ENCODE measurements at regions not wholly inside any gene's neighbourhood (a gene's known extent, or its start where the extent isn't known, plus 50 kb on each side); places are given as distances from the start of the nearest gene placed in this dataset.
A peak's percentile ranks its signal among the peaks of the same experiment; 100 is the strongest.

DNA sequence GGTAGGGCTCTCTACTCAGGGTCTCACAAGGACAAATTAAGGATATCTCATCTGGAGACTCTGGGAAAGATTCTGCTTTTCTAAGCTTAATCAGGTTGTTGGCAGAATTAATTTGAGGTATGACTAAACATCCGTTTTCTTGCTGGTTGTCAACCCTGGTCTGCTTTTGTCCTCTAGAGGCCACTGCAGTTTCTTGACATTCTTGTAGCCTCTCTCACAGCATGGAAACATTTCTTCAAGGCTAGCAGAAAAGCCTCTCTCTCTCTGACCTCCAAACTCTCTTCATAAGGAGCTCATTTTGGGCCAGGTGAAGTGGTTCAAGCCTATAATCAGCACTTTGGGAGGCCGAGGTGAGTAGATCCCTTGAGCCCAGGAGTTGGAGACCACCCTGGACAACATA lies 749.5 kb upstream of the PCDH7 start:
- DNase-seq (ENCODE audit: low read depth), result no peak
- TF ChIP-seq, protein P1, sequence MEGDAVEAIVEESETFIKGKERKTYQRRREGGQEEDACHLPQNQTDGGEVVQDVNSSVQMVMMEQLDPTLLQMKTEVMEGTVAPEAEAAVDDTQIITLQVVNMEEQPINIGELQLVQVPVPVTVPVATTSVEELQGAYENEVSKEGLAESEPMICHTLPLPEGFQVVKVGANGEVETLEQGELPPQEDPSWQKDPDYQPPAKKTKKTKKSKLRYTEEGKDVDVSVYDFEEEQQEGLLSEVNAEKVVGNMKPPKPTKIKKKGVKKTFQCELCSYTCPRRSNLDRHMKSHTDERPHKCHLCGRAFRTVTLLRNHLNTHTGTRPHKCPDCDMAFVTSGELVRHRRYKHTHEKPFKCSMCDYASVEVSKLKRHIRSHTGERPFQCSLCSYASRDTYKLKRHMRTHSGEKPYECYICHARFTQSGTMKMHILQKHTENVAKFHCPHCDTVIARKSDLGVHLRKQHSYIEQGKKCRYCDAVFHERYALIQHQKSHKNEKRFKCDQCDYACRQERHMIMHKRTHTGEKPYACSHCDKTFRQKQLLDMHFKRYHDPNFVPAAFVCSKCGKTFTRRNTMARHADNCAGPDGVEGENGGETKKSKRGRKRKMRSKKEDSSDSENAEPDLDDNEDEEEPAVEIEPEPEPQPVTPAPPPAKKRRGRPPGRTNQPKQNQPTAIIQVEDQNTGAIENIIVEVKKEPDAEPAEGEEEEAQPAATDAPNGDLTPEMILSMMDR (conservative IDR thresholded peaks at IDR 0.05; ENCODE audit: low read depth, low read length), result peak; percentile 10
- no peak overlapping the region for H3K4me3 ChIP-seq (ENCODE audit: low read depth, low read length)

DNA sequence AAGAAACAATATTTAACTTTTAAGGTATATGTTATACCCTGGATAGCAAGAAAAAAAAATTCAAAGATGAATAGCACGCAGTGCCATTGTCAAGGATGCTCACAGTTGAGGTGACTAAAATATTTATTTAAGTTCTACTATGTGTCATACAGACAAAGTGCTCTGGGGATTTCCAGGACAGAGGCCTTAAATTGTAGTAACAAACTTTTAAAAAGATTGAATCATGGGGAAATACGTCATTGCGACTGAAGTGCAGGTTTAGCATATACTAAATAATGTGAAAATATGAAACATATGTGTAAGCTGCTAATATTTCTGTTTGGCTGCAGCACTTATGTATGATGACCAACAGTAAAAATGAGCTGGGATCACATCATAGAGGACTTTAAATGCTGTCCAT lies 748.0 kb upstream of the PCDH7 start:
- TF ChIP-seq, protein P1 (conservative IDR thresholded peaks at IDR 0.05; ENCODE audit: low read depth, low read length), result no peak
- no peak for DNase-seq (ENCODE audit: low read depth)
- no peak overlapping the region for H3K4me3 ChIP-seq (ENCODE audit: low read depth, low read length)

DNA sequence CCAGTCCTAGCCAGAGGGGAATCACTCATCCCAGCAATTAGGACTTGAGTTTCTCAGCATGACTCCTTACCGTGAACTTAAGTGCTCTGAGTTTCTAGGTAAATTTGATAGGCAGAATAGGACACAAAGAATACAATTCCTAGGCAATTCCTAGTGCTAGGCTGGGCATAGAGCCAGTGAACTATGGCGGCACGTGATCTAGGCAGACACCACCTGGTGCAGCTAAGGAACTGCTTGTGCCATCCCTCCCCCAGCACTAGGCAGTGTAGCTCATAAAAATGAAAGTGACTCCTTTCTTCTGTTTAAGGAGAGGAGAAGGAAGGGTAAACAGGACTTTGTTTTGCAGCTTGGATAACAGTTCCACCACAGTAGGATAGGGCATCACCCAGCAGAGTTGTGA lies 736.3 kb upstream of the PCDH7 start:
- no peak for DNase-seq (ENCODE audit: low read depth)
- TF ChIP-seq, protein P1 (conservative IDR thresholded peaks at IDR 0.05; ENCODE audit: low read depth, low read length), result no peak
- H3K4me3 ChIP-seq (ENCODE audit: low read depth, low read length), result no peak overlapping the region

GRCh38 chr4:30001628-30002027 lies 718.5 kb upstream of the PCDH7 start:
- no peak overlapping the region for H3K4me3 ChIP-seq (ENCODE audit: low read depth, low read length)
- TF ChIP-seq, protein P1 (conservative IDR thresholded peaks at IDR 0.05; ENCODE audit: low read depth, low read length), result no peak
- DNase-seq (ENCODE audit: low read depth), result no peak

DNA sequence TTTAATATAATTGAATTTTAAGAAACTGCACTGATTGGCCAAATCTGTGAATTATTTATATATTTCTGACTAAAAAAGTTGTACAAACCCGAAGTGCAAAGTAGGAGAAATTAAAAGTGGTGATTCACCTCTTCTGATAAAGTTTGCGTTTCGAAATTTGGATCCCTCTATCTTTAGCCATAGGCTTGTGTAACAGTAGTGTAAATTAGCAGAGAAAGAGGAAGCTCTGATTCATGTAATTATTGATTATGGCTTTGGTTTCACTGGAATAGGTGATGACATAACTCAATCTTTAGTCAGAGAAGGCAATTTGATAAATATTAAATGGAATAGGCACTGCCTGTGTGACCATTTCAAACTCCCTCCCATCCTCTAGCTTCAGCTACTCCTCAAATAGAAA lies 717.8 kb upstream of the PCDH7 start:
- DNase-seq (ENCODE audit: low read depth), result no peak
- H3K4me3 ChIP-seq (ENCODE audit: low read depth, low read length), result no peak overlapping the region
- TF ChIP-seq, protein P1 (conservative IDR thresholded peaks at IDR 0.05; ENCODE audit: low read depth, low read length), result no peak

DNA sequence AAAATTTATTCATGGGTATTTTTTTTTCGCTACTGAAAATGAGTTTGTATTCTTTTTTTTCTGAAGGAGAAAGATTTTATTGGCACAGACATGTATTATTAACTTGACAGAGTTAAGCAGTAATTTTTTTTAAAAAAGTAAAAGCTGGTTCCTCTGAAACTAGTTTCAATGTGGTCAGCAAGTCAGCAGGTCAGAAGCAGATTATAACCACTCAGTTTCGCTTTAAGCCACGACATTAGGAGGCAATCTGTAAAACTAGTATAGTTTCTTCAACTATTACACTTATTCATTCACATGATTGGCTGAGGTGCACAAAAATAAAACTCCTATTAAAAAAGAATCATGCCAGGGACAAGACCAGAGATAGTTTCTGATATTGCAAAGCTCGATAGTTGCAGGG lies 714.2 kb upstream of the PCDH7 start:
- no peak overlapping the region for H3K4me3 ChIP-seq (ENCODE audit: low read depth, low read length)
- TF ChIP-seq, protein P1 (conservative IDR thresholded peaks at IDR 0.05; ENCODE audit: low read depth, low read length), result no peak
- no peak for DNase-seq (ENCODE audit: low read depth)

GRCh38 chr4:30024526-30024925 lies 695.6 kb upstream of the PCDH7 start:
- TF ChIP-seq, protein P1 (conservative IDR thresholded peaks at IDR 0.05; ENCODE audit: low read depth, low read length), result no peak
- DNase-seq (ENCODE audit: low read depth), result no peak
- no peak overlapping the region for H3K4me3 ChIP-seq (ENCODE audit: low read depth, low read length)
